Fibroblast of mammary gland (primary cell): ENCODE measurements at regions not wholly inside any gene's neighbourhood (a gene's known extent, or its start where the extent isn't known, plus 50 kb on each side); places are given as distances from the start of the nearest gene placed in this dataset.
"Not testable (repeated sequence)": the region's sequence is repeated elsewhere in the genome, so short reads cannot be mapped to it uniquely, and the experiment has no call there.

Experiments
- DNase-seq: peaks from one replicate; pipeline ENCODE4 v3.0.0-alpha.2; 2010; ENCODE audit warnings: low read depth
- H3K4me3 ChIP-seq: 2 replicates; pipeline ENCODE4 v1.5.1; 2011; ENCODE audit warnings: low read depth, mild to moderate bottlenecking, low read length, moderate library complexity; ENCODE audit not compliant: control insufficient read depth

- DNase-seq, H3K4me3 ChIP-seq: not testable (repeated sequence)
Measured at GRCh38 chr16:29578898-29579297, 72.7 kb upstream of the NPIPB12 start.

DNA sequence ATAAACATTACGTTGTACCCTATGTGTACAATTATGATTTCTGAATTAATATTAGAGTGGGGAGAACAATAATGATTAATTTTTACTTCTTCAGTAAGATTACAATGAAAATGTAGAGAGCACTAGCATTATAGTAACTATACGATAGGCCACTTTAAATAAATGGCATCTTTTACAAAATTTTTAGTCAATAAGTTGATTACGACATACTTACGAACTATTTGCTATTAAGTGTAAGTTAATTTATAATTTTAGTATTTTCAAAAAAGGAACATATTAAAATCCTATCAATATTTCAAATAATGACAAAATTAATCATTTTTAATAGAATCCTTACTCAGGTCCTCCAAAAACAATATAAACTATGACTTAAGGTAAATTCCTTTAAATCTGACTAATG is 75.6 kb upstream of the NPIPB12 start:
- not testable (repeated sequence) for DNase-seq, H3K4me3 ChIP-seq

DNA sequence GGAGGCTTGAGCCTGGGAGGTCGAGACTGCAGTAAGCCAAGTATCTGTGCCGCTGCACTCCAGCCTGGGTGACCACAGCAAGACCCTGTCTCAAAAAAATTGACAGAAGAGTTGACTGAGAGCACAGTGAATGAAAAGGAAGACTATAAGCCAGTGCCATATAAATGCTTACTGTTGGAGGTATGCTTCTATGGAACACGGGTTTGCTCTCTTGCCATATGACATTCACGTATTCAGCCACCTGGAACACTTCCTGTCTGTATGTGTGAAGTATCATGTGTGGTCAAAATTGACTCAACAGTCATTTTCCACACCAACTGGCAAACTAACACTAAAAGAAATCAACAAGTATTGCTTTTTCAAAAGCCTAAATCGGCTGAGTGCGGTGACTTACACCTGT is 71.1 kb upstream of the SPN start:
- not testable (repeated sequence) for H3K4me3 ChIP-seq, DNase-seq

DNA sequence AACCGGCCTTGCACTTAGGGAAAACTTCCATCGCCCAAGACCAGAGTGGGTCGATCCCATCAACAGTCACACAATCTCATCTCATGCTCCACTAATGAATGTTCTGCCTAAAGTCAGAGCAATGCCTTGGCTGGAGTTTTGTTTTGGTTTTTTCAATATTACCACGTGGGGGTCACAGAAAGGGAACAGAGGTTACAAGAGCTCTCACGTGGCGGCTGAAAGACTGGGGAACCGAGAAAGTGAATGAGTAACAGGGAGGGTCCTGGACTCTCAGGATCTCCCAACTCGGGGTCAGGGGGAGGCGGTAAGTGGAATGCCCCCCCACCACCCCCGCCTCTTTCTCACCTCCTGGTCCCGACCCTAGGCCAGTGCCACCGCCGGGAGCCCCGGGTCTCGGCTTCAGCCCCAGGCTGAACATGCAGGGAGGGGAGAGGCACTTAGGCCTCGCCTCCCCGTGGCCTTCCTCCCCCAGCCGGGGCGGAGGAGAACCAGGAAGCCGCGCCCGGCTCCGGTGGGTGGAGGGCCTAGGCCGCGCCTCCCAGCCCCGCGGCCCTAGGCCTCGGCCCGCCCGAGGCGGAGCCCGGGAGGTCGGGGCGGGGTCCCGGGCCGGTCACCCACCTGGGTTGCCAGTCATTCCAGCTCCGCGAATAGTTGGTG is 68.7 kb upstream of the SPN start:
- H3K4me3 ChIP-seq, result peak overlapping the region; percentile 53
- peak; percentile 34 for DNase-seq

- H3K4me3 ChIP-seq, result peak overlapping the region; percentile 53
- peak; percentile 90 for DNase-seq
Measured at GRCh38 chr16:29594926-29595838, 67.9 kb upstream of the SPN start.

- H3K4me3 ChIP-seq, DNase-seq: not testable (repeated sequence)
Measured at GRCh38 chr16:29597030-29597429, 66.0 kb upstream of the SPN start.

DNA sequence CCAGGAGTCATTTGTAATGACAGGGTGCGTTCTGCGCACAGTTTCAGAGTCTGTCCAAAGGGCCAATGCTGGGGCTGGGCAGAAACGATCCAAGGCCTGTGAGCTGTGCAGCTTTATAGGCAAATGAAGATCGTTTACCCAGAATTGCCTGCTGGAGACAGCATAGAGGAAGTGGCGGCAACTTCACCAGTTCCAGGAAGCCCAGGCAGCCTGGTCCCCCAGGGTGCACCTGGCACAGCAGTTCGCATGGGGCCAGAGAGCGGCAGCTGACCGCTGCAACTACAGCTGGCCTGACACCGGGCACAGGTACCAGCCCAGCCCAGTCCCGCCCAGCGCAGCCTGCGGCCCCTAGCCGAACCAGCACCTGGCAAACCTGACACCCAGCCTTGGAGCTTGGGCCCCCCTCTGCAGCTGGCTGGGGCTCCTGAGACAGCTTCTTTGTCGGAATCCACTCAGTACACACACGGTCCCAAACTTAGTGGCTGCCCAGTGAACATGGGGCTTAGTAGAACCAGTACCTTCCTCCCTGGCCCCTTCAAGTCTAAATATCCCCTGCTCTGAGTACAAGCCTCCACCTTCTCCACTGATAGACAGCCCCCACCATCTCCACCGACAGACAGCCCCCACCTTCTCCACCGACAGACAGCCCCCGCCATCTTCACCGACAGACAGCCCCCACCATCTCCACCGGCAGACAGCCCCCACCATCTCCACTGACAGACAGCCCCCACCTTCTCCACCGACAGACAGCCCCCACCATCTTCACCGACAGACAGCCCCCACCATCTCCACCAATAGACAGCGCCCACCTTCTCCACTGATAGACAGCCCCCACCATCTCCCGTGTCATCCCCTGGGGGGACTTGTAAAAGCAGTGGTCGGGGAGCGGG is 62.7 kb upstream of the SPN start:
- not testable (repeated sequence) for DNase-seq, H3K4me3 ChIP-seq

DNA sequence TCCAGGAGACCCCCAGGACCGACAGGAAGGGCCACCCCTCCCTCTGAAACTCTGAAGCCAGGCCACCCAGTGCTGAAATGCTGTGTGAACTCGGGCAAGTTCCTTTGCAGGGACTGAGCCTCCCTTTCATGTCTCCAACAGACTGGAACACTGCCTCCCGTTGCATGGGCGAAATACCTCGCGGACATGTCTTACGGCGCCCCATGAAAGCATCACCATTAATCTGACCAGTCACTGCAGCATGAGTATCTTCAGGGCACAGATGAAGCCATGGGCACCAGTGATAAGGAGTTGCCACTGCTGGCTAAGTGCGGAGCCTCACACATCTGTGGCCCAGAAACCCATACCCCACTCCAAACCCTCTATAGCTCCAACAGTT is 60.8 kb upstream of the SPN start:
- not testable (repeated sequence) for H3K4me3 ChIP-seq
- DNase-seq, result peak; percentile 6

DNA sequence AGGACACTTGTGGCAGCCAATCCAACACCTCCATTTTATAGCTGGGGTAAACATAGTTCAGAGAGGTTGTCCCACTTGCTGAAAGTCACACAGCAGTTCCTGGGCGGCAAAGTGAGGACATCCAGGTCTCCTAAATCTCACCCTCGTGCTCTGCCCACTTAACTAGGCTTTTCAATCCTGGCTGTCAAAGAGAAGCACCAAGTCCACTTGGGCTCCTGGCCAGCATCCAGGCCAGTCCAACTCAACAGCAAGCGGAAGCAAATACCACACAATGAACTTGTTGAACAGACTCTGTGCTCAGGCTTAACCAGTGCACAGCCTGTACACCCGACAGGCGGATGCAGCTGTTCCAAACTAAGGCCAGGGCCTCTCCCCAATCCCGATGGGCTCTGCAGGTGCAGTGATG is 60.4 kb upstream of the SPN start:
- H3K4me3 ChIP-seq, DNase-seq: not testable (repeated sequence)

DNA sequence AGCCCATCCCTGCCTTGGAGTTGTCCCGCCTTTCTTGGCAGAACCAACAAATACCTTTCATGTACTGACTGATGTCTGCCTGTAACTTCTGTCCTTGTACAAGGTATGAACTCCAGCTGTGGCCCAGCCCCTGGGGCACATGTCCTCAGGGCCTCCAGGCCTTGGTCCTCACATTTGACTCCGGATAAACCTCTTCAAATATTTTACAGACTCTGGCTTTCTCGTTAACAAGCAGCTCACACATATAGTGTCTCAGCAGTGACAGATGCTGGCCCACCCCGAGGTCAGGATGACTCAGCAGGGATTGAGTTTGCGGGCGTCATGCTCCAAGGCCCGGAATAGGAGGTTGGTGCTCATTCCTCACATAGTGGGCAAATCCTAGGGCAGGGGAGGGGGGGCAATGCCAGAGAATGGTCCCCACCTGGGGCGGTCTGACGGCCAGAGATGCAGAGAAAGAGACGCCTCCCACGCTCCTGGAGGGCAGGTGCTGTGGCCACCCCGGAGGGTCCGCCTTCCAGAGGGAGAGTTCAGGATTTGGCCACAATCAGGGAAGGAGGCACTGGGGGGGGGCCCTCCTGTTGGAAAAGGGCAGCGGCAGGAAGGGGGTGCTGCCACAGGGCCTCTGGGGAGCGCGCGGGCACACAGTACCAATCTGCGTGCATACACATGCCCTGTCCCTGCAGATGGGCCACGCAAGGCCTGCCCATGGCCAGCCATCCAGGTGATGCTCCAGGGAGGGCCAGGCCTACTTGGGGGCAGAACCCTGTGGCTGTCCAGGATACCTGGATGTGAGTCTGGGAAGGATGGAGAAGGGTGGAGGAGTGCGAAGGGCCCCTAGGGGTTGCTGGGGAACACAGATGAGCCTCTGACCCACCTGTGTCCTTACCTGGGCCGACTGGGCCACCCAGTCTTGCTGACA is 58.2 kb upstream of the SPN start:
- peak; percentile 70 for DNase-seq

DNA sequence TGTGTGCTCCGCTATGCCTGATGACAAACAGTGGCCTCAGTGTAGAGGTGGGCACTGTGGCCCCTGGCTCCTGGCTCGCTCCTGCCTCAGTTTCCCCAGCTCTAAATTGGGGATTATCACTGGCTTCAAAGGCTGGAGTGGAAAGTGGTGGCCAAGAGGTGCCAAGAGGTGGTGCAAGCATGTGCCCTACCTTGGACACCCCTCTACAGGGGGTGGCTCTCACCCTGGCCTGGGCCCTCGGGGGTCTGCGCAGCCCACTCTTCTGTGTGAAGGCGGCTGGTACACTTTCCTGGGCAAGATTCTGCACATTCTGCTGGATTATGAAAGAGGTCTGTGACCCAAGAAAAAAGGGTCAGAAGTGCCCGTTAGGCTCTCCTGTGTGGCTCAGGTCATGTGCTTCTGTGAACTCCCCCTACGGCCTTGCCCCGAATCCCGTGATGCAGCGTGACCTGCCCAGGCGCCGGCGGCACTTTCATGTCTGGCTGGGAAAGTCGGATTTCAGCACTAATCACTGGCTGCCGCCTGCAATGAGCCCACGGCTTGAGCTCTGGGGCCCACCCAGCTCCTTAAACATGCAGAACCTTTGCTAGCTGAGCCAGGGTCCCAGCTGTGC is 57.3 kb upstream of the SPN start:
- not testable (repeated sequence) for DNase-seq, H3K4me3 ChIP-seq

More for the DNA sequence above, 58.2 kb upstream of the SPN start:
- not testable (repeated sequence) for H3K4me3 ChIP-seq

- not testable (repeated sequence) for H3K4me3 ChIP-seq, DNase-seq
Measured at GRCh38 chr16:29606669-29607427, 56.2 kb upstream of the SPN start.

- H3K4me3 ChIP-seq, result not testable (repeated sequence)
- peak; percentile 12 for DNase-seq
Measured at GRCh38 chr16:29607428-29607823, 55.6 kb upstream of the SPN start.

GRCh38 chr16:29612381-29613306 is 50.4 kb upstream of the SPN start:
- peak overlapping the region; percentile 67 for H3K4me3 ChIP-seq
- DNase-seq, result peak; percentile 3
